Skeletal muscle satellite cell (primary cell): ENCODE measurements at regions not wholly inside any gene's neighbourhood (a gene's known extent, or its start where the extent isn't known, plus 50 kb on each side); places are given as distances from the start of the nearest gene placed in this dataset.
"Not testable (repeated sequence)": the region's sequence is repeated elsewhere in the genome, so short reads cannot be mapped to it uniquely, and the experiment has no call there.

Source experiments
- H3K27me3 ChIP-seq: 2 replicates; pipeline ENCODE4 v1.7.0; 2013; ENCODE audit warnings: low read length; ENCODE audit not compliant: control insufficient read depth, insufficient read depth
- H3K36me3 ChIP-seq: 2 replicates; pipeline ENCODE4 v1.7.0; 2013; ENCODE audit warnings: mild to moderate bottlenecking, control low read depth, low read length; ENCODE audit not compliant: insufficient read depth
- H3K4me1 ChIP-seq: 2 replicates; pipeline ENCODE4 v1.7.0; 2013; ENCODE audit warnings: low read length; ENCODE audit not compliant: control insufficient read depth, insufficient read depth
- H3K4me2 ChIP-seq: 2 replicates; pipeline ENCODE4 v1.7.0; 2013; ENCODE audit warnings: mild to moderate bottlenecking, low read length
- H3K4me3 ChIP-seq: 2 replicates; pipeline ENCODE4 v1.7.0; 2013; ENCODE audit warnings: low read length
- H3K9ac ChIP-seq: 2 replicates; pipeline ENCODE4 v1.7.0; 2013; ENCODE audit warnings: mild to moderate bottlenecking, low read depth, low read length, moderate library complexity
- H3K9me3 ChIP-seq: replicated peaks from 2 replicates; pipeline ENCODE4 v1.7.0; 2013; ENCODE audit warnings: mild to moderate bottlenecking, control low read depth, low read length

DNA sequence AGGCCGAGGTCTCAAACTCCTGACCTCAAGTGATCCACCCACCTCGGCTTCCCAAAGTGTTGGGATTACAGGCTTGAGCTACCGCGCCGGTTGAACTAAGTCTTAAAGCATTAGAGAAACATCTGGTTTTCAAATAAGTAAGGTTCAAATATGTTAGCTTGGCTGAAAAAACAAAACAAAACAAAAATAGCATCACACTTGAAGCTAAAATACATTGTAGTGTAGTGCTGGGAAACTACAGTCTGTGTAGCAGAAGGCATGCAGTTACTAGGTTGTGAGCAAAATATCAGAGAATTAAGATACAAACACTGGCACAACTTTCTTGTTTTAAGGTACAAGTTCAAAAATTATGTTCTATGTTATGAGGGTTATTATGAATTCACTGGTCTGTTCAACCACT lies 224.8 kb upstream of the CHORDC1 start:
- H3K36me3 ChIP-seq, result no peaks in the 10 kb centered on the region
- no peak overlapping the region for H3K4me3 ChIP-seq
- no peaks in the 10 kb centered on the region for H3K9me3 ChIP-seq
- H3K27me3 ChIP-seq, result no peaks in the 10 kb centered on the region
- no peaks in the 10 kb centered on the region for H3K4me1 ChIP-seq
- H3K9ac ChIP-seq, result no peak overlapping the region
- H3K4me2 ChIP-seq, result no peak overlapping the region

DNA sequence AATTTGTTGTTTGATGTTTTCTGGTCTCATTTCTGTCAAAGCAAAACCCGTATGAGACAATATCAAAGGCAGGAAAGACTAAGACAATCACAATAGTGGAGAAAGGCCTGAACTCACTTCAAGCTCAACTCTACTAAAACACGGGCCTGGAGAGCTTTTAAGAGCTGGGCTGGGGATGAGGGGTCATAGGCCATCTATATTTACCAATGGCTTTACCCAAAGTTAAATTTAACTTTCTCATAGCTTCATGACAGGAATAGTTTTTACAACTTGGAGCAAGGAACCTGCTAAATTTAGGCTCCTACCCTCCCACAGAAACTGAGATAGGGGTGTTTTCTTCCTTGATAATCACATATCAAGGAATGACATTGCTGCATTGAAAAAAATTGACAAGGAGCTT lies 223.4 kb upstream of the CHORDC1 start:
- no peak overlapping the region for H3K4me2 ChIP-seq
- H3K4me1 ChIP-seq, result no peaks in the 10 kb centered on the region
- H3K4me3 ChIP-seq, result no peak overlapping the region
- no peaks in the 10 kb centered on the region for H3K9me3 ChIP-seq
- H3K27me3 ChIP-seq, result no peaks in the 10 kb centered on the region
- H3K9ac ChIP-seq, result no peak overlapping the region
- no peaks in the 10 kb centered on the region for H3K36me3 ChIP-seq

DNA sequence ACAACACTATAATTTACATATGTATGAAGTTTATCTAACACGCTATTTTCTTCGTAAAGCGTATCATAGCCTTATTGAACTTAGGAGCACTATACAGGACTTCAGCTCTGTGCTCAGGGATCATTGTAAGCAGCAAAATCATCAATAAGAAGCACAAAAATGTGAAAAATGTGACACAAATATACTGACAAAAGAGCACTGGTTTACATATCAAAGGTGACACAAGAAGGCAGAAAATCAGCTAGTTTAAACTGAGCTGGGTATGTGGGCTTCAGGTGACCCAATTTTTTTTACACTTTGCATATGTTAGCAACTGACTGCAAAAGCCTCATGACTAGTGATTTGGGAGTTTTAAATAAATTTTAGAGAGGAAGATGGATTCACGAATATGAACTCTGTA lies 215.2 kb upstream of the CHORDC1 start:
- no peaks in the 10 kb centered on the region for H3K4me1 ChIP-seq
- H3K9me3 ChIP-seq, result no peaks in the 10 kb centered on the region
- H3K4me2 ChIP-seq, result no peak overlapping the region
- H3K4me3 ChIP-seq, result no peak overlapping the region
- no peaks in the 10 kb centered on the region for H3K36me3 ChIP-seq
- H3K27me3 ChIP-seq, result no peaks in the 10 kb centered on the region
- no peak overlapping the region for H3K9ac ChIP-seq

DNA sequence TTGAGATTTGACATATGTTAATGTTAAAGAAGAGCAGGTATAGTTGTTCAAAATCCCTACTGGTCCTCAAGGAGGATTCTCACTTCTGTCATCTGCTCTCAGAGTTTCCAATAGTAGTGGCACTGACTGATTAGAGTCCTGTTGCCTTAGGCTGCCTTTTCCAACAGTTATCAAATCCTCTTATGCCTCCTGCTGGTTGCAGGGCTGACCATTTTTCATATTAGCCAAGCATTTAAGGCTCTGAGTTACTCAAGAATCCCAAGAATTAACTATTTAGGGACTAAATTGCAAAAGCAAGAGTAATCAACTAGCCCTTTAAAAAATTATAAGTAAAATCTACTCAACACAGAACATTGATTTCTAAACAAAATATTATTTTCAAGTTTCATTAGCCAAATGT lies 212.0 kb upstream of the CHORDC1 start:
- H3K9me3 ChIP-seq, result no peaks in the 10 kb centered on the region
- H3K9ac ChIP-seq, result no peak overlapping the region
- H3K4me3 ChIP-seq, result no peak overlapping the region
- no peaks in the 10 kb centered on the region for H3K4me1 ChIP-seq
- H3K4me2 ChIP-seq, result no peak overlapping the region
- no peaks in the 10 kb centered on the region for H3K27me3 ChIP-seq
- H3K36me3 ChIP-seq, result no peaks in the 10 kb centered on the region

DNA sequence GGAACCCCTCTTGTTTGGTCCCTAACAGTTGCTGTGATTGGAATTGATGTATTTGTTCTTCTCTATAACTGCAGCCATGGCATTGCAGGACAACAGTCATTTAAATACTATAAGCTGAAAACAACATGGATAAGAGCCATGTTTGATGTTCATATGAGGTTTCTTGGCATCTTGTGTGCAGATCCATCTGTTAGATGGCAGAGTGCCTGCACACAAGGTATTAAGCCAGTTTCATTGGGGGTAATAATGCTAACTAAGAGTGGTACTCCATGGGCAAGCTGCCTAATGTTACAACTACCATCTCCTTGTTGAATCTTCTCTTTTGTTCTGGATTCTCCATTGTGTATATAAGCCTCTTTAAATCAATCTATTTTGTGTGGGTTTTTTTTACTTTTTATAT lies 206.0 kb upstream of the CHORDC1 start:
- Histone ChIP-seq H3K9ac (no peak overlapping the region), H3K9me3 (no peaks in the 10 kb centered on the region), H3K4me3 (no peak overlapping the region), H3K4me2 (no peak overlapping the region), H3K4me1 (no peaks in the 10 kb centered on the region), H3K27me3 (no peaks in the 10 kb centered on the region), H3K36me3 (no peaks in the 10 kb centered on the region)

DNA sequence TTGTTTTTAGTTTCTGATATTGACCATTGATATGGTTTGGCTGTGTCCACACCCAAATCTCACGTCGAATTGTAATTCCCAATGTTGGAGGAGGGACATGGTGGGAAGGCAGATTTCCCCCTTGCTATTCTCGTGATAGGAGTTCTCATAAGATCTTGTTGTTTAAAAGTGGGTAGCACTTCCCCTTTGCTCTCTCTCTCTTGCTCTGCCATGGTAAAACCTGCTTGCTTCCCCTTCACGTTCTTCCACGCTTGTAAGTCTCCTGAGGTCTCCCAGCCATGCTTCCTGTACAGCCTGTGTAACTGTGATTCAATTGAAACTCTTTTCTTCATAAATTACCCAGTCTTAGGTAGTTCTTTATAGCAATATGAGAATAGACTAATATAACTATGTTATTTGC lies 203.6 kb upstream of the CHORDC1 start:
- Histone ChIP-seq H3K9ac (no peak overlapping the region), H3K4me3 (no peak overlapping the region), H3K9me3 (no peaks in the 10 kb centered on the region)

DNA sequence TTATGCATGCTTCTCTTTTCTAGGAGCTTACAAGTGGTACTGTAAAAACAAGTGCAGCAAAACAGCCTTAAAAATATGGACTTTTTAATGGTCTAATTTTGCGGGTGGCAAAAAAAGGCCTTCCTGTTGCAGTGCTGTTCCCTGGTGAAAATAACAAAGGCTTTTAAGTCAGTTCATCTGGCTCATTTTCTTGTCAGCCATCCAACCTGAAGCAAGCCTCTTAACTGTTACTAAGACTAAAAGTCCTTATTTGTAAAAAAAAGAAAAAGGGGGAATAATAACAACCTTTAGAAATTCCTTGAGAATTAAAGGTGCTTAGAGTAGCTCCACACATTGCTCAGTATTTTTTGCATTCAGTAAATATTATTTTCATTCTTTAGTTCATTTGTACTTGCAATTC lies 200.5 kb upstream of the CHORDC1 start:
- H3K4me2 ChIP-seq, result no peak overlapping the region
- H3K9ac ChIP-seq, result no peak overlapping the region
- no peaks in the 10 kb centered on the region for H3K4me1 ChIP-seq
- H3K4me3 ChIP-seq, result no peak overlapping the region
- no peaks in the 10 kb centered on the region for H3K9me3 ChIP-seq
- H3K36me3 ChIP-seq, result no peaks in the 10 kb centered on the region
- H3K27me3 ChIP-seq, result no peaks in the 10 kb centered on the region

More for the DNA sequence above, 203.6 kb upstream of the CHORDC1 start:
- Histone ChIP-seq H3K4me2 (no peak overlapping the region), H3K27me3 (no peaks in the 10 kb centered on the region), H3K36me3 (no peaks in the 10 kb centered on the region), H3K4me1 (no peaks in the 10 kb centered on the region)

DNA sequence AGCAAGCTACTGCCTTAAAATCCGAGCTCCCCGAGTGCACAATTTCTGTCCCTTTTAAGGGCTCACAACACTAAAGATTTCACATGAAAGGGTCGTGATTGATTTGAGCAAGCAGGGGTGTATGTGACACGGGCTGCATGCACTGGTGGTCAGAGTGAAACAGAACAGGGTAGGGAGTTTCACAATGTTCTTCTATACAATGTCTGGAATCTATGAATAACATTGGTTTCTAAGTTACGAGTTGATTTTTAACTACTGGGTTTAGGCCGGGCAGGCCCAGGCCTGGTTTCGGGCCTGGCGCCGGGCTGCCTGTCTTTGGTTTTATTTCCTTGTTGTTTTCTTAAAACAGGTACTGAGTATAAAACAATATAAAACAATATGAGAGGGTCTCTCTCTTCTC lies 199.9 kb upstream of the CHORDC1 start:
- H3K36me3 ChIP-seq, H3K4me1 ChIP-seq, H3K4me3 ChIP-seq, H3K27me3 ChIP-seq, H3K9me3 ChIP-seq, H3K4me2 ChIP-seq, H3K9ac ChIP-seq: not testable (repeated sequence)

DNA sequence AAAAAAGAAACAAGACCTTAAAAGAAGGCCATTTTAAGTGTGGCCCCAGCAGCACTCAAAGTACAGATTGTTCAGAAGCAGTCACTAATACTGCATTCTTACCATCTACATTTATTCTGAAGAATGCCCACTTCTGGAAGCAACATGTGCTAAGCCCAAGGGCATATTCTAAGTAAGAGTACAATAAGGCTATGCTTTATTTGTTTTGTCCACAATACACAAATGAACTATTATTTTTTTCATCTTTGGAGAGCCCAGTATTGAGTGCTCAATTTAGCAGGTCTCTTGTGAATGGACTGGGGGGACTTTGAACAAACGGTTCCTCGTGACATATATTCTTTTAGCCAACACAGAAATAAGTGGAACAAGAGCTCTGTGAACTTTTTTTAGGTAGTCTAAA lies 191.4 kb upstream of the CHORDC1 start:
- Histone ChIP-seq H3K9me3 (no peaks in the 10 kb centered on the region), H3K4me3 (no peak overlapping the region), H3K4me1 (no peaks in the 10 kb centered on the region), H3K4me2 (no peak overlapping the region), H3K9ac (no peak overlapping the region), H3K36me3 (no peaks in the 10 kb centered on the region), H3K27me3 (no peaks in the 10 kb centered on the region)

DNA sequence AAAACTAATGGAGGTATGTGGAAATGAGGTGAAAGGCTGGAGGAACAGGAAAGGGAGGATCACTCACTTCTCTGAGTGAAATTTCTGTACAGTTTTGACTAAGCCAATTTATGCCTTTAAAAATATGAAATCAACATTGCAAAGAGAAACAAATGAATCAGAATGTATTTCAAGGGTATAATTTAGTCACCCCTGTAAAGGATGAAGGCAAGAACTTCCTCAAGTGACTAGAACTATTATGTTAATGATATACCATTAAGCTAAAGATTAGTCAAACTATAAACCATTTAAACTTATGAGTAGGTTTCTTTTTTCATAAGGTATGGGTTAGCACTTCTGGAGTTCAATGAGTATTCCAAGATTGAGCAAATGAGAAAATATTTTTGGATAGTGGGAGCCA lies 184.5 kb upstream of the CHORDC1 start:
- no peaks in the 10 kb centered on the region for H3K9me3 ChIP-seq

DNA sequence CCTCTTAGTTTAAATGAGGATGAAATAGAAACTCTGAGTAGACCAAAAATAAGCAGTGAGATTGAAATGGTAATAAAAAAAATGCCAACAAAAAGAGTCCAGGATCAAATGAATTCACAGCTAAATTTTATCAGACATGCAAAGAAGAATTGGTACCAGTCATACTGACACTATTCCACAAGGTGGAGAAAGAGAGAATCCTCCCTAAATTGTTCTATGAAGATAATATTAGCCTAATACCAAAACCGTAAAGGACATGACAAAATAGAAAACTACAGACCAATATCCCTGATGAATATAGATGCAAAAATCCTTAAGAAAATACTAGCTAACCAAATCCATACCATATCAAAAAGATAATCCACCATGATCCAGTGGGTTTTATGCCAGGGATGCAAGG lies 169.8 kb upstream of the CHORDC1 start:
- Histone ChIP-seq H3K27me3 (no peaks in the 10 kb centered on the region), H3K4me2 (no peak overlapping the region), H3K9ac (no peak overlapping the region), H3K9me3 (no peaks in the 10 kb centered on the region), H3K4me1 (no peaks in the 10 kb centered on the region), H3K4me3 (no peak overlapping the region), H3K36me3 (no peaks in the 10 kb centered on the region)

More for the DNA sequence above, 184.5 kb upstream of the CHORDC1 start:
- Histone ChIP-seq H3K36me3 (no peaks in the 10 kb centered on the region), H3K4me1 (no peaks in the 10 kb centered on the region), H3K4me3 (no peak overlapping the region), H3K9ac (no peak overlapping the region), H3K27me3 (no peaks in the 10 kb centered on the region), H3K4me2 (no peak overlapping the region)

DNA sequence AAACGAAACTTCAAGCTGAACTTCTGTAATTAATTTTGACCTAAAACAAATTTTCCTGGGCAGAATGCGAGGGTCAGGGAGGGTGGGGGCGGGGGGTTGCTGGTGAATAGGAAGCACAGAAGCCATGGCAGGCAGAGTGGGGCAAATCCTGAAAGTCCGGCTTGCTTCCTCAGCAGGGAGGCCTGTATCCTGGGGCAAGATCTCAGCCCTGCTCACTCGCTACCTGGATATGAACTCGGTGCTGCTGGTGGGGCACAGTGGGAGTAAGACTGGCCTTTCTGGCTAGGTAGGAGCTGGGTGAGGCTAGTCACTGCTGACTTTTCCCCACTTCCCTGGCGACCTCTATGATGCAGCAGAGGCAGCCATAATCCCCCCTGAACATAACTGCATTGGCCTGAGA lies 168.9 kb upstream of the CHORDC1 start:
- Histone ChIP-seq H3K9ac (no peak overlapping the region), H3K27me3 (no peaks in the 10 kb centered on the region), H3K4me2 (no peak overlapping the region), H3K36me3 (no peaks in the 10 kb centered on the region), H3K4me3 (no peak overlapping the region), H3K9me3 (no peaks in the 10 kb centered on the region), H3K4me1 (no peaks in the 10 kb centered on the region)

DNA sequence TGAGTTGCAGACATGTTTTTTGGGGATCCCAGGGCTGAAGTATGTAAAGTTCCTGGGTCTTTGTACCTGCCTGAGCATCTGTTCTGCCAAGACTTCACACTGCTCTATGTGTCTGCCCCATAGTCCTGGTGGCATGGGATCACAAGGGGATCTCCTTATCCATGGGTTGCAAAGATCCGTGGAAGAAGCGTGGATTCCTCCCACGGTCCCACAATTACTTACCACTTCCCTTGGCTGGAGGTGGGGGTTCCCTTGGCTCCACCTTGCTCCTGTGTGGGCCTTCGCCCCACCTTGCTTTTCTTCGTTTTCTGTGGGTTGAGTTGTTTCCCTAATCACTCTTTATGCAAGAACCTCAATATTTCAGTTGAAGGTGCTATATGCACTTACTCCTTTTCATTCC lies 157.4 kb upstream of the CHORDC1 start:
- H3K4me3 ChIP-seq, result no peak overlapping the region
- no peak overlapping the region for H3K4me2 ChIP-seq
- no peaks in the 10 kb centered on the region for H3K4me1 ChIP-seq
- H3K9ac ChIP-seq, result no peak overlapping the region
- no peaks in the 10 kb centered on the region for H3K36me3 ChIP-seq
- H3K9me3 ChIP-seq, result no peaks in the 10 kb centered on the region
- H3K27me3 ChIP-seq, result no peaks in the 10 kb centered on the region
